GM21515 (cell line): ENCODE measurements at regions not wholly inside any gene's neighbourhood (a gene's known extent, or its start where the extent isn't known, plus 50 kb on each side); places are given as distances from the start of the nearest gene placed in this dataset.
"Not testable (repeated sequence)": the region's sequence is repeated elsewhere in the genome, so short reads cannot be mapped to it uniquely, and the experiment has no call there.

Experiments
- ATAC-seq: cut with Tn5 transposase; IDR thresholded peaks from one replicate; pipeline ENCODE4 v1.9.1; 2021; ENCODE audit not compliant: unreplicated experiment

DNA sequence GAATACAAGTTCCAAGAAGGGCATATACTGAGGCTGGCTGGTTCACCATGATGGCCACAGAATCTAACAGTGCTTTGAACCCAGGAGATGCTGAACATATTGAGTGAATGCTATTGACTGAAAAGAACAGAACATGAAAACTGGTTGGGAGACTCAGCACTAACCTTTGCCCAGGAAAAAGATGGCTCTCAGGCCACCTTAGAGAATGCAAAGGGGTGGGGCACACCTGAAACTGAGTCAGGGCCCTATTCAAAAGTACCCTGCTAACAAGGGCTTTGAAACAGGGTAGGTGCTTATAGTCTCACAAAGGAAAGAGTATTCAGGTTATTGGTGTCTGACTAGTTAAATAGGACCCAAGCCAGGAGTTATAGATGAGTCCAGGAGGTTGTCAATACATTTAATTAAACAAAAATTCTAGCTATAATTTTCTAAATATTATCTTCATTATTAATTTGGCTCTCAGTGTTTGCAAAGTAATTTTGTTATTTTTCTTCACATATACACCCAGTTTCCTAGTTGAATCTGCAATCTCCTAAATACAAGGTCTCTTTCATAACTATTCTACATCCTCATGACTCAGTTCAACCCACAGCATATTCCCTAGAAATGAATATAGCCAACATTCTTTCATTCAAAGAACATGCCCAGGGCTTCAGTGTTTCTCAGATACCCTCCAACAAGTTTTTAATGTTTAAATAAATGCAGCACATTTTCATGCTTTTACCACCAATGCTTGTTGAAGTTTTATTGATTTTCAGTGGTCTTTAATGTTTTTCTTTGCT lies 144.2 kb upstream of the RAPGEF2 start:
- ATAC-seq = no peak

DNA sequence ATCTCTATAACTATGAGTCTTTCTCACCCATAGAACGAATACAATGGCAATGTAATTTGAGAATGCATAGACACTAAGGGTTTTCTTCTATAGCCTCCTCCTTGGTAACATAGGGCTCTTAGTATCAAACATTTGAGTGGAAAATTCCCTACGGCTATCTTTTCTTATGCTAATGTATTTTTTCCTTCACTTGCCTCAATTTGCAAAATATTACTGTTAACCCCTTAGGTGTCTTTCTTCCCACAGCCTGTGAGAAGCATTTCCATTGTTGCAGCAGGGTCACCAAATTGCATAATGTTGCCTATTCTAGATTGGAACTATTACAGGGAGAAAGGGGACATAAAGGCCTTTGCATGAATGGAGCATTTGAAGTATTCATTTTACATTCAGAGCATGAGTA lies 140.5 kb upstream of the RAPGEF2 start:
- ATAC-seq = no peak

DNA sequence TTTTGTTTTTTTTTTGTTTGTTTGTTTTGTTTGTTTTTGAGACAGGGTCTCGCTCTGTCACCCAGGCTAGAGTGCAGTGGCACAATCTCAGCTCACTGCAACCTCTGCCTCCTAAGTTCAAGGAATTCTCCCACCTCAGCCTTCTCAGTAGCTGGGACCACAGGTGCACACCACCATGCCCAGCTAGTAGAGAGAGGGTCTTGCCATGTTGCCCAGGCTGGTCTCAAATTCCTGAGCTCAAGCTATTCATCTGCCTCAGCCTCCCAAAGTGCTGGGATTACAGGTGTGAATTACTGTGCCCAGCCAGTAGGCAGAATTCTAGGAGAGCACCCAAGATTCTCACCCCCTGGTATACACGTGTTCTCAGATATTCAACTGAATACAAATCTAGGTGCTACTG lies 139.6 kb upstream of the RAPGEF2 start:
- ATAC-seq = not testable (repeated sequence)

DNA sequence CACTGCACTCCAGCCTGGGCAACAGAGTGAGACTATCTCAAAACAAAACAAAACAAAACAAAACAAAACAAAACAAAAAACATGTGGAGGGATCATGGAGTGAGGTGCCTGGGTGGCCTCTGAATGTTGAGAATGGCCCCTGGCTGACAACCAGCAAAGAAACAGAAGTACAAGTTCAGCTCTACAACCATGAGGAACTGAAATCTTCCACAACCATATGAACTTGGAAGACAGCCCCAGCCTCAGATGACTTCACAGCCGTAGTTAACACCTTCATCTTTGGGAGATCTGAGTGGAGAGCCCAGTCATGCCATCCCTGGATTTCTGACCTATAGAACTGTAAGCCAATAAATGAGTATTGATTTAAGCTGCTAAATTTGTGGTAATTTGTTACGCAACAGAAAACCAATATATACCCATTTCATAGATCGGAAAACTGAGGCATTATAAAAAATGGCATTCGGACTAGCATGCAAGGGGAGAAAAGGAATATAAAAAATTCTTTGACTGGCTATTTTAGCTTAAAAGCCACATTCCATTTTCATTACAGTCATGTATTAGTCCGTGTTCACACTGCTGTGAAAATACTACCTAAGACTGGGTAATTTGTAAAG lies 138.7 kb upstream of the RAPGEF2 start:
- ATAC-seq = no peak

DNA sequence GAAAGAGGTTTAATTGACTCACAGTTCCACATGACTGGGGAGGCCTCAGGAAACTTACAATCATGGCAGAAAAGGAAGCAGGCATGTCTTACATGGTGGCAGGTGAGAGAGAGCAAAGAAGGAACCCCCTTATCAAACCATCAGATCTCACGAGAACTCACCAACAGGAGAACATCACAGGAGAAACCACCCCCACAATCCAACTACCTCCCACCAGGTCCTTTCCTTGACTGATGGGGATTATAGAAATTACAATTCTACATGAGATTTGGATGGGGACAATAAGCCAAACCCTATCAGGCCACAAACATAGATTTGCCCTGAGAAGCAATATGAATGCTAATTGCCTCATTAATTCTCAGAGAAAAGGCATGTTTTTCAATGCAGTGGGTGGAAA lies 138.2 kb upstream of the RAPGEF2 start:
- ATAC-seq = no peak

DNA sequence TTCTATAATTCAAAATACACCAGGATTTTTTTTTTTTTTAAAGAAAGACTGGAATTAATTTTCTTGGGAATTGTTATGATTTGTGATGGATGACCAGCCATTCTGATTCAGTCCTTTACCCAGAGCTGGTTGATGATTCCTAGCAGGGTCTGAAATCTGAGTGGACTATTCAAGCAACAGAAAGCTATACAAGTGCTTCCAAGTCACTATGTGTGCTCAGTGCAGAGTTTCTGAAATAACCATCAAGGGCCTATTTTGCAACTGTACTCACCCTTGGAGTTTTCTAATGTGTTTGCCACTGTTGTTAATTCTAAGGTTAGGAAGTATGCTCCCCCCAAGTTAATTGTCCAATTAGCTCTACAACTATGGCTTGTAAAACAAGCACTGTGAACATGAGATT lies 137.7 kb upstream of the RAPGEF2 start:
- ATAC-seq = no peak

DNA sequence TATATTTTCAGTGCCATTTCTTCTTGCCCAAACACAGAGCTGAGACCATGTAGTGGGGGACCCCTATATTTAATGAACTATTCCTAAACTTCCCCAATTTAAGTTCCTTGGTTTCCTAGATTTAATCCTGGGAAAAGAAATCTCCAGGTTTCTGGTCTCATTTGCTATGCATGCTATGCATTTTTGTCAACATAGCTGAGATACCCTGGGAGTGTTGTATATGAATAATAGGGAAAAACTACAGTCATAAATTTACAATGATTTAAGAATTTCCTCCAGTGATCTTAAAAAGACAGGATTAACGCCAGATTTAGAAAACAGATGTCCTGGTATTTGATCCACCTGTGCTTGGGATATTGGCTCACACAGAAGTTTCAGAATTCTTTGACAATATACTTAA lies 136.8 kb upstream of the RAPGEF2 start:
- no peak for ATAC-seq

DNA sequence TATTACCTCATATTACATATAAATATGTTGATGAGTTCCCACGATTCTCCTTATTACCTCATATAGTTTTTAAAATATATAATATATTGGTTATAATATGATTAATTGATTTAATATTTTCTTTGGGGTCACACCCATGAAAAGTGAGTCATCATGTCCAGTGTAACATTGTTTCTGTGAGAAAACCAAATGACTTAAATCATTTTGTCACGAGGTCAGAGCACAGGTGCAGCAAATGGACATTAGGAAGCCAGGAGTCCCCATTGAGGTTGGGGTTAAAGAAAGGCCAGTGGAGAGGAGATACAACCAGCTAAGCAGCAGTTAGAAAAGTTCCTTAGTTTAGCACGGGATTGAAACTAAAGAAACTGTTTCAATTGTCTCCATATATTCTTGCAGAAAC lies 133.9 kb upstream of the RAPGEF2 start:
- ATAC-seq = no peak

DNA sequence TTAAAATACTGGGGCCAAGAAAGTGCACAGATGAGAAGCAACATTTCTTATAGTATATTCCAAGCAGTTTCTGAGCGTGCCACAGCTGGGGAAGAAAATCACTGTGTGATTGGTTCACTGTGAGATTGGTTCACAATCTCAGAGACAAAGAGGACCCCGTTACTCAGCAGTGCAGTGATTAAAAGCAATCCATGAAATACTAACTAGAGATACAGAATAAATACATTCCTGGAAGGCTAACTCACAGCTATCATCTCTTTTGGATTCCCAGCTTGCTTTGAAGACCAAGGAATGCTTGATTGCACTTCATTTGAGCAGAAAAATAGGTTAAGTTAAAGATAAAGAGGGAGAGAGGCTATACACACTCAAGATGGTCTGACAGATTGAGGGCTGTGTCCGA lies 132.1 kb upstream of the RAPGEF2 start:
- ATAC-seq = no peak

DNA sequence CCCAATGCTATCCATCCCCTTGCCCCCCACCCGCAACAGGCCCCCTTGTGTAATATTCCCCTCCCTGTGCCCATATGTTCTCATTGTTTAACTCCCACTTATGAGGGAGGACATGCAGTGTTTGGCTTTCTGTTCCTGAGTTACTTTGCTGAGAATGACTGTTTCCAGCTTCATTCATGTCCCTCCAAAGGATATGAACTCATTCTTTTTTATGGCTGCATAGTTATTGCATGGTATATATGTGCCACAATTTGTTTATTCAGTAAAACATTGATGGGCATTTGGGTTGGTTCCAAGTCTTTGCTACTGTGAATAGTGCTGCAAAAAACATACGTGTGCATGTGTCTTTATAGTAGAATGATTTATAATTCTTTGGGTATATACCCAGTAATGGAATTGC lies 128.4 kb upstream of the RAPGEF2 start:
- ATAC-seq = not testable (repeated sequence)

DNA sequence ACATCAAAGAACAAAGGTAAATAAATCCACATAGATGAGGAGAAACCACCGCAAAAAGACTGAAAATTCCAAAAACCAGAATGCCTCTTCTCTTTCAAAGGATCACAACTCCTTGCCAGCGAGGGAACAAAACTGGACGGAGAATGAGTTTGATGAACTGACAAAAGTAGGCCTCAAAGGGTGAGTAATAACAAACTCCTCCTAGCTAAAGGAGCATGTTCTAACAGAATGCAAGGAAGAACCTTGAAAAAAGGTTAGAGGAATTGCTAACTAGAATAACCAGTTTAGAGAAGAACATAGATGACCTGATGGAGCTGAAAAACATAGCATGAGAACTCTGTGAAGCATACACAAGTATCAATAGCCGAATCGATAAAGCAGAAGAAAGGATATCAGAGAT lies 122.2 kb upstream of the RAPGEF2 start:
- ATAC-seq = not testable (repeated sequence)

DNA sequence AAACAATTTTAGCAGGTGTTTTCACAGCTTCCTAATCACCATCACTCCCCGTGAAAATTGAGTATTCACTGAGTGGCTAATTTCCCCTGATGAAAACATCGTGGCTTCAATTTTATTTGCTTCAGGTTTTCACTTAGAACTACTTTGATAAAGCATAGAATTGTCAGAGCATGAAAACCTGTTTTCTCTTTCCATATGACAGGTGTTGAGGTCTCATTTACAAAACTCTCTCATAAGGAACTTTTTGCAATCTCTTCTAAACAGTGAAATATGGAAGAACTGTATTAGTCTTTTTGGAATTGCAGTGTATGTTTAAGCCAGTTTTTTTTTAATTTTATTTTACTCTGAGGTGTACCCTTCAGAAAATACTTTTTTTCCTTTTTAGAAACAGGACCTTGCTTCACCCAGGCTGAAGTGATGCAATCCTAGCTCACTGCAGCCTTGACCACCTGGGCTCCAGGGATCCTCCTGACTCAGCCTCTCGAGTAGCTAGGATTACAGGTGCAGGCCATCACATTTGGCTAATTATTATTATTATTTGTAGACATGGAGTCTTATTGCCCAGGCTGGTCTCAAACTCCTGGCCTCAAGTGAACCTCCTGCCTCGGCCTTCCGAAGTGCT lies 111.2 kb upstream of the RAPGEF2 start:
- ATAC-seq = no peak

DNA sequence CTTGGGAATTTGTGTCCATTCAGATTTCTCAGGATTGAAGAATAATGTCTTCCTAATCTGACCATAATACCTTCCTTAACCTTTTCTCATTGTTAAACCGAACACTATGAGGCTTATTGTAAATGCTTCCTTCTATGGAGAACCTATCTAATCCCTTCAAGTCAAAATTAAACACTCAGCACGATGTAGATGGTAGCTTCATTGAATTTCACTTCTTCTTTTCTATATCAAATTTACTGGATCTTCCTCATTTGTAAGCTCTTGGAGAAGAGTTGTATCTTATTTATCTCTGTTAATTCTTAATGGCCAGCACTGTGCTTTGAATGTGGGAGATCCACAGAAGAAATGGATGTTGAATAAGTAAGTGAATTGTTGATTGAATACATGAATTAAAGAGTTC lies 109.0 kb upstream of the RAPGEF2 start:
- ATAC-seq = no peak

DNA sequence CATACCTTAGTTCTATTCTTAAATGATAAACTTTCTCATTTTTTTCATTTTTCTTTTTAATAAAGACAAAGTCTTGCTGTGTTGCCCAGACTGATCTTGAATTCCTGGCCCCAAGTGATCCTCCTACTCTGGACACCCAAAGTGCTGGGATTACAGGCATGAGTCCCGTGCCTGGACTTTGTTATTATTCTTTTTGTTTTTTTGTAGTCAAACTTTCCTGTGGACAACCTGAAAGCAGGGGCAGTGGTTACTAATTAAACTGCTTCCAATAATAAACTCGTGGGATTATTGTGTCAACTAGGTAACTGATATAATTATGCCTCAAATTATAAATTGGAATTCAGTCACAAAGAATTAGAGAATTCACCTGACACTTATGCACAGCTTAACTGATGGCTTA lies 107.8 kb upstream of the RAPGEF2 start:
- no peak for ATAC-seq

DNA sequence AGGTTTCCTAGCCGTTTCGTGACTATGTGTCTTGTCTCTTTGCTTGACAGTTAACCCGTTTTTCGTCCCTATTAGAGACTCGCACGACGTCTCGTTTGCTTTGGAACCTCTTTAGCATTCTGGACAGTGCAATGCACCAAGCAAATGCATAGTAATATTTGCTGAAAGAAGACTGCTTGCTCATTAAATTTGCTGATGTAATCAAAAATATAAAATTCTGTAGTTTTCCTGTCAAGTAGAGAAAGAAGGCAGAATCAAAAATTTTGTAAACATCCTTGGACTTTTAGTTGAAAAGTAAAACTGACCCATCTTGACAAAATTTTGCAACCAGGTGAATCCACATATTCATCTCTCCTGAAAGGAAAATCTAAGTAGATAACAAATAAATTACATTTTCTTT lies 106.9 kb upstream of the RAPGEF2 start:
- no peak for ATAC-seq

DNA sequence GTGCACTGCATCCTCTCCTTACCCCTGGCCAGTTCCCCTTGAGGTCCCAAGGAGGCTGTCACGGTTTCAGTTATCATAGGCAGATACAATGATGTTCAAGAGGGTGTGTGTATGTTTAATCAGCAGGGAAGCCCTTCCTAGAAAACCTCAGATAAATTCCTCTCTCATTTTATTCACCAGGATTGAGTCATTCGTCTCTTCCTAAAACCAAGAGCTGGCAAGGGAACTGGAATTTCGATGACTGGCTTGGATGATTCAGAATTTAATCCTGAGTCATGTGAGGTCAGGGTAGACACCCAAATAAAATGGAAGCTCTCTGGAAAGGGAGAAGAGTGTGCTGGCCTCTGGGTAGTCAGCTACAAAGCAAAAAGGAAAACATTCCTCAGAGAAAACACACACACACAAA lies 106.2 kb upstream of the RAPGEF2 start:
- no peak for ATAC-seq

DNA sequence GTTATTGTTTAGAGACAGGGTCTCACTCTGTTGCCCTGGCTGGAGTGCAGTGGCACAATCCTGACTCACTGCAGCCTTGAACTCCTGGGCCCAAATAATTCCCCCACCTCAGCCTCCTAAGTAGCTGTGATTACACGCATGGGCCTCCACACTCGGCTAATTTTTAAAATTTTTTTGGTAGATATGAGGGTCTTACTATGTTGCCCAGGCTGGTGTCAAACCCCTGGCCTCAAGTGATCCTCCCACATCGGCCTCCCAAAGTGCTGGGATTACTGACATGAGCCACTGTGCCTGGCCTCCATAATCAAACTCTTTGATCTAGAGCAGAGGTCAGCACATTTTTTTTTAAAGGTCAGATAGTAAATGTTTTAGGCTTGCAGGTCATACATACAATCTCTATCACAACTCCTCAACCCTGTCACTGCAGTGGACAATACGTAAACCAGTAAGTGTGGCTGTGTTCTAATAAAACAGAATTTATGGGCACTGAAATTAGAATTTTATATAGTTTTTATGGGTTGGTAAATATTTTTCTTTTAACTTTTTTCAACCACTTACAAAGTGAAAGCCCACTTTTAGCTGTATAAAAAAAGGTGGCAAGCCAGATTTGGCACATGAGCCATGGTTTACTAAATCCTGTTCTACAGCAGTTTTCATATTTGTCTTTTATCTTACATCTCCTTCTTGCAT lies 105.1 kb upstream of the RAPGEF2 start:
- ATAC-seq = no peak

DNA sequence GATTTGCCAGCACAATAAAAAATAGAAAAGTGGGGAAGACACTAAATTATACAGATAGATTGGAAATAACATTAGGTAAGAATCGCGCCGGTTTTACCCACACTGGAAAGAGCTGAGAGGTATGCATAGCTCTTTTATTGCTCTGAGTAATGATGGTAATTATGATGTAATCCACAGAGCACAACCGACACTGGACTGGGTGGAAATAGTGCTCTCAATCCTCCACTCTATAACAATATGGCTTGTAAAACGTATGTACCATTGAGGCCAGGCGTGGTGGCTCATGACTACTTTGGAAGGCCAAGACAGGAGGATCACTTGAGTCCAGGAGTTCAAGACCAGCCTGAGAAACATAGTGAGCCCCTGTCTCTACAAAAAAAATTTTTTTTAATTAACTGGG lies 104.3 kb upstream of the RAPGEF2 start:
- ATAC-seq = no peak

DNA sequence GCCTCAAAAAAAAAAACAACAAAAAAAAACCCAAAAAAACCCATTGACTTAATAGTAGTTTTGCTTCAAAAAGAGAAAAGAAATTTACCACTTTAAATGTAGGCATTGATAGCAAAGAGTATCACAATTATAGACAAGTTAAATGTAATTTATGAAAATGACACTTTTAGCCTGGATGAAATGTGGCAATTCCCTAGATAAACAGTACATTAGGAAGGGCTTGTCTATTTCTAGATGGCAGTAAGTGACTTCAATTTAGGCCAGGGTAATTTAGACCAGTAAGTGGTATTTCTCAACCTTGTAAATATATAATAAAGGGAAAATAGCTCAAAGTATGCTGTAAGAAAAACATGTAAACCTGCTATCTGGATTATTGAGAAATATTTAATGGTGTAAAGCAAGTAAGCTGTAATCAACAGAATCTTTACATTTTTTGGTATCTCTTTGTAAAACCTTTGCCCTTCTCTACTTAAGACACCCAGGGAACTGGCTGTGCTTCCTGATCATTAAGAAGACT lies 103.7 kb upstream of the RAPGEF2 start:
- no peak for ATAC-seq

DNA sequence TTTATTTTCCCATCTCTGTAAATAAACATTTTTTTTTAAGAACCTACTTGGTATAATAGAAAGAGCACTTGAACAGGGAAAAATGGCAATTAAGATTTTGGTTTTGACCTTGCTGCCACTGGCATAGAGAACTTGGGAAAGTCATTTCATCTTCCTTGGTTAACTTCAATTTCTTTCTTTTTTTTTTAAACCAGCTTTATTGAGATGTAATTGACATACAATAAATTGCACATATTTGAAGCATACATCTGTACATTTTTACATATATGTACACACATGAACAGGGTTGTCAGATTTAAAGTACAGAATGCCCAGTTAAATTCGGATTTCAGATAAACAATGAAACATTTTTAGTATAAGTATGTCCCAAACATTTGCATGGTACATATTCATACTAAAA lies 103.0 kb upstream of the RAPGEF2 start:
- no peak for ATAC-seq

DNA sequence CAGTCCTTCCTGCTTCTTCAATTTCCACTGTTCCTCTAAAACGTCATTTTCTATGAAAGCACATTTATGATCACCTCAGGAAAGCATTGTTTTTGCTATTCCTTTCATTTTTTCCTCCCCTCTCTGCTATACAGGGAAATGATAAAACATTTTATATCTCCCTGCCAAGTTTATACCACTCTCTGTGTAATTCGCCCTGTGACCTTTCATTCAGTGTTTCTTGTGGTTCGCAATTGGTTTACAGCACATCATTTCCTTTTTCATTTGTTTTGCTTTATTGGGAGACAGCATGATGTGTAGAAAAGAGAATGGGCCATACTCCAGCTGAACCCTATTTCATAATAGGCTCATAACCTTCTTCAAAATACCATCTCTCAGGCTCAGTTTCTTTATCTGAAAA lies 99.9 kb upstream of the RAPGEF2 start:
- no peak for ATAC-seq
